ENCODE measurements at regions not wholly inside any gene's neighbourhood (a gene's known extent, or its start where the extent isn't known, plus 50 kb on each side); places are given as distances from the start of the nearest gene placed in this dataset.

GRCh38 chr10:31146491-31147209, 115.0 kb upstream of the ZNF438 start:
- ChIA-PET POLR2A (no interaction called here), CTCF (interaction anchor here (0.6 to 0.7 kb wide), 3 partner anchors 46 to 114 kb away, joined by 3 to 4 read pairs (median 3); no protein-coding TSS in a partner anchor)
- H3K4me3 ChIP-seq (ENCODE audit: low read depth, low read length), result no peak overlapping the region
- H3K27me3 ChIP-seq (ENCODE audit: control insufficient read depth, insufficient read depth, low read length), result no peaks in the 10 kb centered on the region
- H3K36me3 ChIP-seq (ENCODE audit: control insufficient read depth, insufficient read depth, low read length), result no peaks in the 10 kb centered on the region
- no peak for TF ChIP-seq CTCF (IDR thresholded peaks at IDR 0.05; ENCODE audit: insufficient read depth, low read depth, low read length)
- DNase-seq (ENCODE audit: low read depth), result peak; percentile 55

- ChIA-PET POLR2A (no interaction called here), CTCF (interaction anchor here (0.6 to 0.7 kb wide), 2 partner anchors 47 to 89 kb away, joined by 3 to 4 read pairs; no protein-coding TSS in a partner anchor)
- H3K4me3 ChIP-seq (ENCODE audit: low read depth, low read length), result no peak overlapping the region
- H3K36me3 ChIP-seq (ENCODE audit: control insufficient read depth, insufficient read depth, low read length), result no peaks in the 10 kb centered on the region
- TF ChIP-seq CTCF (IDR thresholded peaks at IDR 0.05; ENCODE audit: insufficient read depth, low read depth, low read length), result no peak
- H3K27me3 ChIP-seq (ENCODE audit: control insufficient read depth, insufficient read depth, low read length), result no peaks in the 10 kb centered on the region
- DNase-seq (ENCODE audit: low read depth), result peak; percentile 63
These were observed 115.5 kb upstream of the ZNF438 start for GRCh38 chr10:31147210-31147608.

- TF ChIP-seq CTCF (IDR thresholded peaks at IDR 0.05; ENCODE audit: insufficient read depth, low read depth, low read length), result no peak
- POLR2A ChIA-PET, result no interaction called here
- DNase-seq (ENCODE audit: low read depth), result no peak
These were observed 117.3 kb upstream of the ZNF438 start for GRCh38 chr10:31148951-31149350.

GRCh38 chr10:31149835-31150512, 118.3 kb upstream of the ZNF438 start:
- H3K27me3 ChIP-seq (ENCODE audit: control insufficient read depth, insufficient read depth, low read length), result no peaks in the 10 kb centered on the region
- POLR2A ChIA-PET, result no interaction called here
- CTCF ChIA-PET, result interaction anchor here (0.6 kb wide), 1 partner anchor 511 kb away, joined by 4 read pairs; no protein-coding TSS in a partner anchor
- H3K4me3 ChIP-seq (ENCODE audit: low read depth, low read length), result no peak overlapping the region
- H3K36me3 ChIP-seq (ENCODE audit: control insufficient read depth, insufficient read depth, low read length), result no peaks in the 10 kb centered on the region
- no peak for DNase-seq (ENCODE audit: low read depth)
- TF ChIP-seq CTCF (IDR thresholded peaks at IDR 0.05; ENCODE audit: insufficient read depth, low read depth, low read length), result no peak

More at GRCh38 chr10:31148951-31149350, 117.3 kb upstream of the ZNF438 start:
- CTCF ChIA-PET, result interaction anchor here (0.7 kb wide), 1 partner anchor 28 kb away, joined by 3 read pairs; no protein-coding TSS in a partner anchor
- Histone ChIP-seq H3K36me3 (ENCODE audit: control insufficient read depth, insufficient read depth, low read length) (no peaks in the 10 kb centered on the region), H3K4me3 (ENCODE audit: low read depth, low read length) (no peak overlapping the region), H3K27me3 (ENCODE audit: control insufficient read depth, insufficient read depth, low read length) (no peaks in the 10 kb centered on the region)

GRCh38 chr10:31151301-31151700, 119.6 kb upstream of the ZNF438 start:
- Histone ChIP-seq H3K27me3 (ENCODE audit: control insufficient read depth, insufficient read depth, low read length) (no peaks in the 10 kb centered on the region), H3K4me3 (ENCODE audit: low read depth, low read length) (no peak overlapping the region), H3K36me3 (ENCODE audit: control insufficient read depth, insufficient read depth, low read length) (no peaks in the 10 kb centered on the region)
- TF ChIP-seq CTCF (IDR thresholded peaks at IDR 0.05; ENCODE audit: insufficient read depth, low read depth, low read length), result no peak
- DNase-seq (ENCODE audit: low read depth), result no peak
- ChIA-PET CTCF (no interaction called here), POLR2A (no interaction called here)
